ENCODE measurements at regions not wholly inside any gene's neighbourhood (a gene's known extent, or its start where the extent isn't known, plus 50 kb on each side); places are given as distances from the start of the nearest gene placed in this dataset.
"Not testable (repeated sequence)": the region's sequence is repeated elsewhere in the genome, so short reads cannot be mapped to it uniquely, and the experiment has no call there.

DNA sequence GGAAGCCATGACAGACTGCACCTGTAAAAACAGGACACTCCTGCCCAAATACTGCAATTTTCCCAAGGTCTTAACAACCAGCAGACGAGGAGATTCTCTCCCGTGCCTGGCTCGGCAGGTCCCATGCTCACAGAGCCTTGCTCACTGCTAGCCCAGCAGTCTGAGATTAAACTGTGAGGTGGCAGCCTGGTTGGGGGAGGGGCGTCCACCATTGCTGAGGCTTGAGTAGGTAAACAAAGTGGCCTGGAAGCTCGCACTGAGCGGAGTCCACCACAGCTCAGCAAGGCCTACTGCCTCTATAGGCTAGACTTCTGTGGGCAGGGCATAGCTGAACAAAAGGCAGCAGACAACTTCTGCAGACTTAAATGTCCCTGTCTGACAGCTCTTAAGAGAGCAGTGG lies 80.3 kb downstream of the ANXA5 start:
- DNase-seq = not testable (repeated sequence)

DNA sequence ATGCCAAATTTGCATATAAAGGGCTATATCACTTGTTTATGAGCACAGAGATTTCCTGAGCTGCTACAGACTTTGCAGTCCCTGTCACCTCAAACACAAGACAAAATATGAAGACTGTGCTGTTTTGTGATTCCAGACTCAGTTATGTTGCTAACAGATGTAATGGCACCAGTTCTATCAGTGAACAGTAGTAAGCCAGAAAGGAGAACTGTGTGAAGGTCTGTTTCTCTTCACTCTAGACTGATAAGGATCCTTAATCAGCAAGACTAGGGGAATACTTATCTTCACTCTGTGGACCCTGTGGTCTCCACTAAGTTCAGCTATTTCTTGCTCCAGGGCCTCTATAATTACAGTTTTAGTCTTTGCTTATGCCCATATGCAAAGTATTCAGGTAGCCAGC lies 82.7 kb downstream of the ANXA5 start:
- DNase-seq = no peak

DNA sequence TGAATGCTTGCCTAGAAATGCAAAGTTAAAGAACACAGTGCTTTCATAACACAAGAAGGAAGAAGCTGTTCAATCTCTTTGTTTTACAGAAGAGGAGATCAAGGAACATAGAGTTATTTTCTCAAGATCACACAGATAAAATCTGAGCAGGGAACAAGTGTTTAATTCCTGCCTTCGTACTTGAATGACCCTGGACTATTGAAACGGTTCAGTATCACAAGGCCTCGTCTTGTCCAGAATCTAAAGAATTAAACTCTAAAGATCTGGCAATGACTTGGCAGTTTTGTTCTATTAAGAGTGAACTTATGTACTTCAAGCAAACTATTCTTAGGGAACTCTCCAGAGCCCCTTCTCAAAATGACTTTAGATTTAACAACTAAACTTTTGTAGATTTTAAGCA lies 97.7 kb downstream of the ANXA5 start:
- no peak for DNase-seq

DNA sequence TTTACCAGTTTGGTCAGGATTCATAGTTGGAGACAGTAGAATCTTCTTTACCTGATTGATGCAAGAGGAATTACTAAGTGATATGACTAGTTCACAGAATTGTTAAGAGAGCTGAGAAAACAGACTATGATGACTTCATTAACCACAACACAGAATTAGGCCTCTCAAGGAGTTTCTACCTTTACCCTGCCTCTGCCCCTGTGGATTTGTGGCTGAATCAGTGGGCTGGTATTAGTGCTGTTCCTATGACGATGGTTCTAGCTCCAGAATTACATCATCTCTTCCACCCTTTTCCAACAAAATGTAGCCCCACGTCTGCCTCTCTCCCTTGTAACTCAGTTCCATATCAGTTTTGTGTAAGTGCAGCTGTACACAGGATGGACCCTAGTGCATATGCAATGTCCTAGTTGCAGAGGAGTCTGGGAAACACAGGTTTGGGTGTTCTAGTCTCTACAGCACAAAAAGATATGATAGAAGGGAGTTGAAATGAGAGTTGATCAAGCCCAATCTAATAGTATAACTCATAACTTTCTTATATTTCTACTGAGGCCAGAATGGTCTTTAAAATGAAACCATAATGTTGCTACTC lies 99.3 kb downstream of the ANXA5 start:
- no peak for DNase-seq

DNA sequence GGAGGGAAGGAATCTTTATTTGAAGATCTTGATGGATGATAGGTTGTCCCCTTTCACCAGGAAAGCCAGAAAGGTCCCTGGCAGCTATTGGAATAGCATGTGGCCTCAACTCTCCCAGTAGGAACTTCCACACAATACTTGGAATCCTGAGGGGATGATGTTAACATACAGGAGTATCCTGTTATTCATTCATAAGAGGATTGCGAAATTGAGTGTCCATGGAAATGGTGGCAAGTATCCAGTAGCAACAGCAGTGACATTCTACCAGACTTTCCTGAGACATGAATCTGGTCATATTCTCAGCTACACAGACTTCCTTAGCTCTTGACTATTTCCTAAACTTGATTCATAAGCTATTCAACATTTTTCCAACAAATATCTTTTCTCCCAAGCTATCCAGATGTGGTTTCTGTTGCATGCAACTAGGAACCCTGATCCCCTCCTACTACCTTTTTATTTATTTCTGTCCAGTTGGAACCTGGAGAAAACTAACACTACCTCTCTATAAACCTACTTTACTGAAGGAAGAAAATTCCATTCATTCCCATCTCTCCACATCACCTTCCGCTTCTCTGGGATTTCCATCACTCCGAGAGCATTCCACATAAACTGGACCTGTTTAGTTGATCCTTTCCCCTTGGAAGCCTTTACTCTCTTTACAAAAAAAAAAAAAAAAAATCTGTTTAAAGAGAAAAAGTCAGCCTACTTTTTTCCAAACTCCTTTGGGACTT lies 101.8 kb downstream of the ANXA5 start:
- DNase-seq = no peak

- DNase-seq = no peak
Observed at GRCh38 chr4:121593760-121594159, 103.0 kb downstream of the ANXA5 start.

DNA sequence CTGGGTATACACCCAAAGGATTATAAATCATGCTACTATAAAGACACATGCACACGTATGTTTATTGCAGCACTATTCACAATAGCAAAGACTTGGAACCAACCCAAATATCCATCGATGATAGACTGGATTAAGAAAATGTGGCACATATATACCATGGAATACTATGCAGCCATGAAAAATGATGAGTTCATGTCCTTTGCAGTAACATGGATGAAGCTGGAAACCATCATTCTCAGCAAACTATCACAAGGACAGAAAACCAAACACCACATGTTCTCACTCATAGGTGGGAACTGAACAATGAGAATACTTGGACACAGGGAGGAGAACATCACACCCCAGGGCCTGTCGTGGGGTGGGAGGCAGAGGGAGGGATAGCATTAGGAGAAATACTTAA lies 104.5 kb downstream of the ANXA5 start:
- DNase-seq = not testable (repeated sequence)

GRCh38 chr4:121584836-121585235 lies 111.9 kb downstream of the ANXA5 start:
- no peak for DNase-seq

DNA sequence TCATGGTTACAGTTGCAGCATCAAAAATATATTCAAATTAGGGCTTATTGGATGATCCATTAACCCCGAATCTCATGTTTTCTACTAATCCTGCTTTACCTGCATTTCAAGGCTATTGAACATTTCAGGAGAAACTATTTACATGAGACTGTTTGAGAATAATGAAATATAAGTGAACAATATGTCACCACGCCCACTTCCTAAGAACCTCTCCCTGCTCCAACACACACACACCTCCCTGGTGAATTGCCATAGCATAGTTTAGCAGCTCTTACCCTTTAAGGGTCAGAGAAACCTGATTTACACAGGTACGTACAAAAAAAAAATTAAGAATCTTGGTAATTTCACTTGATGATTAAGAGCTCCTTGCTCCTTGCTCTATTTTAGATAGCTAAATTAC lies 113.4 kb downstream of the ANXA5 start:
- no peak for DNase-seq

GRCh38 chr4:121582296-121582695 lies 114.5 kb downstream of the ANXA5 start:
- no peak for DNase-seq

- not testable (repeated sequence) for DNase-seq
Observed at GRCh38 chr4:121575392-121575791, 121.4 kb downstream of the ANXA5 start.

- DNase-seq = no peak
Observed at GRCh38 chr4:121574618-121575017, 122.2 kb downstream of the ANXA5 start.

GRCh38 chr4:121567748-121568147 lies 129.0 kb downstream of the ANXA5 start:
- no peak for DNase-seq

DNA sequence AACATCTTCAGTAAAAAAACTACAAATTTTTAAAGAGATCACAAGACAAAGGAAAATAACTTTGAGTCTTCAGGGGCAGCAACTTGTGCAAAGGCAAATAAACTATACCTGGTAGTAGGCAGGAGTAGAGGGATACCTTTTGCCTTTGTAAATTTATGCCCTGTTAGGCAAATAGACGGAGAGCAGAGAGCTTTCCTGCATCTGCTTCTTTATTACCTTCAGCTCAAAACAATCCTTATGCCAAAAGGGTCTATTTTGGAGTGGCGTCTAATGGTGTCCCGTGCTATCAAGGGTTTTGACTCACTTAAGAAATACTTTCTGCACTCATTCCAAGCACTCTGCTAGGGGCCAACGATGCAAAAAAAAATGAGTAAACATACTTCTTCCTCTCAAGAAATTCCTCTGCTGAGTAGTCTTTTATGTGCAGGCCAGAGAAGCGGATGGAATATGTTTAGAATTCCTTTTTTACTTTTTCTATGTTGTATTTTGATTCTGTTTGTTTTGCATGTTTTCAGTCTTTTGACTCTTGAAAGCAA lies 131.9 kb downstream of the ANXA5 start:
- no peak for DNase-seq

DNA sequence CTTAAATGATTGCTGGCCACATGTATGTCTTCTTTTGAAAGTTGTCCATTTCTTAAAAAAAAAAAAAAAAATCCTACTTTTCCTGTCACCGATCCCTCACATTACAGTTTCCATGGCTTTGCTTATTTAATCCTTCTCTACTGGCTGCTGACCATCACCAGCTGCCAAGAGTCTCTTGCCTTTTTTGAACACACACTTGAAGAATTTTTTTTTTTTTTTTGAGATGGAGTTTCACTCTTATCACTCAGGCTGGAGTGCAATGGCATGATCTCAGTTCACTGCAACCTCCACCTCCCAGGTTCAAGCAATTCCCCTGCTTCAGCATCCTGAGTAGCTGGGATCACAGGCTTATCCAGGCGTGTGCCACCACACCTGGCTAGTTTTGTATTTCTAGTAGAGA lies 134.0 kb downstream of the ANXA5 start:
- DNase-seq = no peak

GRCh38 chr4:121555315-121556107 lies 141.3 kb downstream of the ANXA5 start:
- no peak for DNase-seq

DNA sequence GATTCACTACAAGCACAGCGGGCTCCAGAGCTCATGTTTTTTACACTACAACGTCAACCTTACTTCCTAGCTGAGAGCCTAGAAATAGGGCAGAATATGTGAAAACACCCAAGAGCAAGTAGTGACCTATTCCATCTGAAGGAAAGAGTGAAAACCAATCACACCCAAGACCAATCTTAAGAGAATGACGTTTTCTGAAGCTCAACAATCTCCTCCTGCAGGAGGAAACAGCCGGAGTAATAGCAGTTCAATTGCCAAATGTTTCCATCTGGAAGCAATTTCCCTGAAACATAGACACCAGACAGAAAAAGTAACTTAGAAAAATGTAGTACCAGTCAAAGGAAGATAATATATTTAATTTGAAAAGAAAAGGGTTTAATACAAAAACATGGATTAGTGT lies 142.4 kb downstream of the ANXA5 start:
- no peak for DNase-seq

- DNase-seq = no peak
Observed at GRCh38 chr4:121551881-121552280, 144.9 kb downstream of the ANXA5 start.

DNA sequence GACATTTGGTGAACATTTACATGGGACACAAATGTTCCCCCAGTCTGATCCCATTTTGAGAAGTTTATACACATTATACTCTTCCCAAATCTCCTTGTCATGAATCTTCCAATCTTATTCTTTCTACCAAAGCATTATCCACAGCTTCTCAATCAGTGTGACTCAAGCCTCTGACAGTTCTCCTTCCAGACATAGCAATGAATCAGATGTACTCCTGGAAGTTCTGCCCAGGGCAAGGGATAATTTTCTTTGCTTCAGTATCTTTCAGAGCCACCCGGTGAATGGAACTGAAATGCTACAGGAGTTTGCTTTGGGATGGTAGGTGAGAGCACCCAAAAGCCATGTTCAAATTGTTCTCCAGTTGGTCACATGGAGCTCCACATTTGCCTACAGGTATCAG lies 145.5 kb downstream of the ANXA5 start:
- DNase-seq = no peak

DNA sequence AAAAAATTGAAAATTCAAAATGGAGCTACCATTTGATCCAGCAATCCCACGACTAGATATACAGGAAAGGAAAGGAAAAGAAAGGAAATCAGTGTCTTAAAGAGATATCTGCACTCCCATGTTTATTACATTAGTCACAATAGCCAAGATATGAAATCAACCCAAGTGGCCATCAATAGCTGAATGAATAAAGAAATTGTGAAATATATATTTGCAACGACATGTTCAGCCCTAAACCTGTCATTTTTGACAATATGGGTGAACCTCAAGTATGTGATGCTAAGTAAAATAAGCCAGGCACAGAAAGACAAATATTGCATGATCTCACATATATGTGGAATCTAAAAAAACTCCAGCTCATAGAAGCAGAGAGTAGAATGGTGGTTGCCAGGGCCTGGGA lies 155.1 kb downstream of the ANXA5 start:
- DNase-seq = no peak

- DNase-seq = no peak
Observed at GRCh38 chr4:121535351-121535750, 154.5 kb upstream of the QRFPR start.

- no peak for DNase-seq
Observed at GRCh38 chr4:121534187-121534586, 153.4 kb upstream of the QRFPR start.

DNA sequence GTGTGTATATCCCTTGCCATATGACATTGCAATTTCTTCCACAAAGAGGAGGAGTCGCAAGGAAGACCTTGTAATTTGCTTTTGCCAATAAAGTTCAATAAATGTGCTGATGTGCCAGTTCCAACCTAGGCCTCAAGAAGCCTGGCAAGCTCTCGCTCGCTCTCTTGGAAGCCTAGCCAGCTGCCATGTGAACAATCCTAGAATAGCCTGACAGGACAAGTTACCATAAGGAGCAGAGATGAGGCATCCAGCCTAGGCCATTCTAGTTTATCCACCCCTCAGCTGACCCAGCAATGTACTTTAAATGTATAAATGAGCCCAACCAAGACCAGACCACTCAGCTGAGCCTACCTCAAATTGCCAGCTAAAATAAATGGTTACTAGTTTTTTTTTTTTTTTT lies 145.7 kb upstream of the QRFPR start:
- no peak for DNase-seq
